ENCODE measurements at regions not wholly inside any gene's neighbourhood (a gene's known extent, or its start where the extent isn't known, plus 50 kb on each side); places are given as distances from the start of the nearest gene placed in this dataset.

GRCh38 chr22:34159491-34159890 is 239.2 kb upstream of the LARGE1 start:
- DNase-seq (ENCODE audit: extremely low spot score): no peak
- no peak for TF ChIP-seq CTCF (IDR thresholded peaks at IDR 0.05; ENCODE audit: control extremely low read depth, extremely low read depth, low read depth, missing control alignments)
- ChIA-PET CTCF (interaction anchor here (1.5 kb wide), 1 partner anchor 32 kb away, joined by 3 read pairs; no protein-coding TSS in a partner anchor), POLR2A (no interaction called here)

- ChIA-PET CTCF (interaction anchor here (1.5 kb wide), 1 partner anchor 33 kb away, joined by 3 read pairs; no protein-coding TSS in a partner anchor), POLR2A (no interaction called here)
- TF ChIP-seq CTCF (IDR thresholded peaks at IDR 0.05; ENCODE audit: control extremely low read depth, extremely low read depth, low read depth, missing control alignments): no peak
- DNase-seq (ENCODE audit: extremely low spot score): no peak
These were observed 240.0 kb upstream of the LARGE1 start for GRCh38 chr22:34160141-34160783.

GRCh38 chr22:34161431-34162123 is 241.3 kb upstream of the LARGE1 start:
- CTCF ChIA-PET: no interaction called here
- no peak for TF ChIP-seq CTCF (IDR thresholded peaks at IDR 0.05; ENCODE audit: control extremely low read depth, extremely low read depth, low read depth, missing control alignments)
- DNase-seq (ENCODE audit: extremely low spot score): no peak

GRCh38 chr22:34198976-34199375 is 278.7 kb upstream of the LARGE1 start:
- TF ChIP-seq CTCF (IDR thresholded peaks at IDR 0.05; ENCODE audit: control extremely low read depth, extremely low read depth, low read depth, missing control alignments): no peak
- ChIA-PET POLR2A (no interaction called here), CTCF (no interaction called here)

More at GRCh38 chr22:34161431-34162123, 241.3 kb upstream of the LARGE1 start:
- POLR2A ChIA-PET: no interaction called here

GRCh38 chr22:34210301-34210700 is 290.0 kb upstream of the LARGE1 start:
- TF ChIP-seq CTCF (IDR thresholded peaks at IDR 0.05; ENCODE audit: control extremely low read depth, extremely low read depth, low read depth, missing control alignments): no peak
- no peak for DNase-seq (ENCODE audit: extremely low spot score)
- ChIA-PET POLR2A (no interaction called here), CTCF (no interaction called here)

More at GRCh38 chr22:34198976-34199375, 278.7 kb upstream of the LARGE1 start:
- no peak for DNase-seq (ENCODE audit: extremely low spot score)

- POLR2A ChIA-PET: no interaction called here
- no peak for DNase-seq (ENCODE audit: extremely low spot score)
- CTCF ChIA-PET: no interaction called here
- no peak for TF ChIP-seq CTCF (IDR thresholded peaks at IDR 0.05; ENCODE audit: control extremely low read depth, extremely low read depth, low read depth, missing control alignments)
These were observed 294.1 kb upstream of the LARGE1 start for GRCh38 chr22:34214372-34214771.
